Parathyroid adenoma (tissue), 2 donors: ENCODE measurements at regions not wholly inside any gene's neighbourhood (a gene's known extent, or its start where the extent isn't known, plus 50 kb on each side); places are given as distances from the start of the nearest gene placed in this dataset.

Experiments
- H2AFZ ChIP-seq: fragments of 300-600 bp; sonication (generic); one replicate; pipeline ENCODE4 v1.7.0; 2017; ENCODE audit warnings: antibody characterized with exemption, mild to moderate bottlenecking
- H3K27ac ChIP-seq: fragments of 300-600 bp; sonication (generic); one replicate; pipeline ENCODE4 v1.7.0; 2017
- H3K27me3 ChIP-seq: fragments of 300-600 bp; sonication (generic); one replicate; pipeline ENCODE4 v1.7.0; 2017; ENCODE audit warnings: low read length; ENCODE audit not compliant: control insufficient read depth, insufficient read depth
- H3K36me3 ChIP-seq: fragments of 300-600 bp; sonication (generic); one replicate; pipeline ENCODE4 v1.7.0; 2017; ENCODE audit warnings: low read length; ENCODE audit not compliant: control insufficient read depth, insufficient read depth
- H3K4me1 ChIP-seq: fragments of 300-600 bp; sonication (generic); one replicate; pipeline ENCODE4 v1.7.0; 2017; ENCODE audit warnings: control low read depth
- H3K4me2 ChIP-seq: fragments of 300-600 bp; sonication (generic); one replicate; pipeline ENCODE4 v1.7.0; 2017; ENCODE audit warnings: low read length
- H3K4me3 ChIP-seq: fragments of 300-600 bp; sonication (generic); one replicate; pipeline ENCODE4 v1.7.0; 2017; ENCODE audit warnings: low read depth, low read length
- H3K79me2 ChIP-seq: fragments of 300-600 bp; sonication (generic); one replicate; pipeline ENCODE4 v1.7.0; 2017; ENCODE audit warnings: control low read depth
- H3K9ac ChIP-seq: fragments of 300-600 bp; sonication (generic); one replicate; pipeline ENCODE4 v1.7.0; 2017; ENCODE audit warnings: mild to moderate bottlenecking
- H3K9me3 ChIP-seq: fragments of 300-600 bp; sonication (generic); one replicate; pipeline ENCODE4 v1.7.0; 2017; ENCODE audit warnings: low read length; ENCODE audit not compliant: control insufficient read depth
- CTCF ChIP-seq: fragments of 300-600 bp; sonication (generic); IDR thresholded peaks from one replicate; pipeline ENCODE4 v1.7.0; 2017; ENCODE audit warnings: antibody characterized with exemption, mild to moderate bottlenecking
- donor health status: primary hyperparathyroidism.

- no peak overlapping the region for H2AFZ ChIP-seq
- H3K36me3 ChIP-seq, result no peaks in the 10 kb centered on the region
- no peaks in the 10 kb centered on the region for H3K4me1 ChIP-seq
- peaks cover 8% of the 10 kb centered on the region for H3K27me3 ChIP-seq
- H3K27ac ChIP-seq, result no peak overlapping the region
- no peak overlapping the region for H3K4me2 ChIP-seq
- no peaks in the 10 kb centered on the region for H3K9me3 ChIP-seq
- H3K9ac ChIP-seq, result no peak overlapping the region
- TF ChIP-seq CTCF, result no peak
- H3K4me3 ChIP-seq, result no peak overlapping the region
- H3K79me2 ChIP-seq, result no peaks in the 10 kb centered on the region
Measured at GRCh38 chr9:135214054-135214640, 126.7 kb downstream of the OLFM1 start.

GRCh38 chr9:135214706-135215105 is 127.2 kb downstream of the OLFM1 start:
- no peak overlapping the region for H3K9ac ChIP-seq
- H3K4me3 ChIP-seq, result no peak overlapping the region
- no peaks in the 10 kb centered on the region for H3K4me1 ChIP-seq
- no peak overlapping the region for H3K4me2 ChIP-seq
- H3K79me2 ChIP-seq, result no peaks in the 10 kb centered on the region
- no peaks in the 10 kb centered on the region for H3K9me3 ChIP-seq
- TF ChIP-seq CTCF, result no peak
- H3K36me3 ChIP-seq, result no peaks in the 10 kb centered on the region
- H3K27me3 ChIP-seq, result peaks cover 8% of the 10 kb centered on the region
- H2AFZ ChIP-seq, result no peak overlapping the region
- no peak overlapping the region for H3K27ac ChIP-seq

GRCh38 chr9:135215571-135216161 is 128.2 kb downstream of the OLFM1 start:
- Histone ChIP-seq H3K36me3 (no peaks in the 10 kb centered on the region), H3K4me2 (no peak overlapping the region), H3K4me1 (no peaks in the 10 kb centered on the region), H2AFZ (no peak overlapping the region), H3K27ac (no peak overlapping the region), H3K4me3 (no peak overlapping the region), H3K27me3 (peaks cover 8% of the 10 kb centered on the region), H3K9me3 (no peaks in the 10 kb centered on the region), H3K9ac (no peak overlapping the region), H3K79me2 (no peaks in the 10 kb centered on the region)
- TF ChIP-seq CTCF, result no peak

- no peaks in the 10 kb centered on the region for H3K4me1 ChIP-seq
- no peak for TF ChIP-seq CTCF
- H3K27me3 ChIP-seq, result peaks cover 8% of the 10 kb centered on the region
- no peaks in the 10 kb centered on the region for H3K79me2 ChIP-seq
- H3K9ac ChIP-seq, result no peak overlapping the region
- no peaks in the 10 kb centered on the region for H3K9me3 ChIP-seq
- H3K4me3 ChIP-seq, result no peak overlapping the region
- no peak overlapping the region for H3K27ac ChIP-seq
- H3K4me2 ChIP-seq, result no peak overlapping the region
- no peaks in the 10 kb centered on the region for H3K36me3 ChIP-seq
- no peak overlapping the region for H2AFZ ChIP-seq
Measured at GRCh38 chr9:135216236-135216635, 128.8 kb downstream of the OLFM1 start.
